ENCODE measurements at regions not wholly inside any gene's neighbourhood (a gene's known extent, or its start where the extent isn't known, plus 50 kb on each side); places are given as distances from the start of the nearest gene placed in this dataset.

DNA sequence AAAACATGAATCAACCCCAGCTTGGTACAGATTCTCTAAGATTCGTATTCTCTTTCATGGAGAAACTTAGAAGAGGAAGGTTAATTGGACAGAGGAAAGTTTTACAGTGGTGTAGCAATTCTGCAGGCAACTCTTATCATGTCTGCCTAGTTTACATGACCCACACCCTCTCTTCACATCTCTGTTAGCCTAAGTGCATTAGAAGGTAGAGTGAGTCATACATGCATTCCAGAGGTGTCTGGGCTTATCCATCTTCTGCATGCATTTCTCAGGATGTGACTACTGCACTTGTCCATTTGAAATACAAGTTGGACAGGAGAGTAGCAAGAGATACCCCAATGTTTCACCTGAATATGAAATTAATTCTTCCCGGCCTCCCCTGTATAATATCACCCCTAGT, 578.4 kb upstream of the NCAM2 start:
- H3K9me1 ChIP-seq (replicated peaks; ENCODE audit: control insufficient read depth, extremely low read depth, insufficient read depth, low read length) = no peaks in the 10 kb centered on the region
- FAIRE-seq (no peak), DNase-seq (ENCODE audit: low read depth, low spot score) (no peak)
- no peaks in the 10 kb centered on the region for H3K36me3 ChIP-seq (ENCODE audit: control insufficient read depth in 2 of 2, extremely low read depth in 1 of 2, insufficient read depth in 2 of 2, low read length in 2 of 2)
- no peaks in the 10 kb centered on the region for H4K20me1 ChIP-seq (replicated peaks; ENCODE audit: control insufficient read depth, extremely low read depth, insufficient read depth, low read length)
- H3K27me3 ChIP-seq (ENCODE audit: control insufficient read depth in 2 of 2, insufficient read depth in 2 of 2, low read length in 2 of 2) = no peaks in the 10 kb centered on the region
- intact Hi-C loops (cut with micrococcal nuclease) = no loop called here
- TF ChIP-seq MAX (IDR thresholded peaks at IDR 0.05; ENCODE audit: insufficient read depth, insufficient read length) (no peak), MYC (IDR thresholded peaks at IDR 0.05; ENCODE audit: low read depth, low read length) (no peak), CTCF (IDR thresholded peaks at IDR 0.05; ENCODE audit: extremely low read depth in 1 of 2, insufficient read depth in 1 of 2, low read depth in 1 of 2, low read length in 2 of 2) (no peak), POLR2AphosphoS5 (IDR thresholded peaks at IDR 0.05; ENCODE audit: insufficient read depth, low read depth, low read length) (no peak), POLR2A (IDR thresholded peaks at IDR 0.05; ENCODE audit: low read depth, low read length) (no peak), FOS (IDR thresholded peaks at IDR 0.05; ENCODE audit: borderline replicate concordance, insufficient read depth, low read length) (no peak), GATA2 (IDR thresholded peaks at IDR 0.05; ENCODE audit: insufficient read depth, insufficient read length, low read depth, low read length) (no peak), JUN (IDR thresholded peaks at IDR 0.05; ENCODE audit: borderline replicate concordance, insufficient read depth, insufficient read length, low read depth) (no peak), EZH2 (IDR thresholded peaks at IDR 0.05; ENCODE audit: borderline replicate concordance, low read depth, low read length, severe bottlenecking) (no peak)
- no peaks in the 10 kb centered on the region for H3K4me1 ChIP-seq (ENCODE audit: control insufficient read depth, extremely low read depth, insufficient read depth, low read length)
- no peak overlapping the region for H3K9ac ChIP-seq (replicated peaks; ENCODE audit: extremely low read depth, insufficient read depth, low read length)
- no peak overlapping the region for H2AFZ ChIP-seq (ENCODE audit: low read depth, low read length)
- no peak overlapping the region for H3K4me3 ChIP-seq (replicated peaks in 1 of 3; ENCODE audit: insufficient read depth in 1 of 3, low read depth in 1 of 3, low read length in 3 of 3)
- BruUV-seq (replicated peaks) = no TSS peak
- no peak overlapping the region for H3K4me2 ChIP-seq (ENCODE audit: insufficient read depth, low read length)
- ChIA-PET CTCF (no interaction called here), POLR2A (no interaction called here)
- dilution Hi-C loops (cut with MboI; ENCODE audit: extremely low pct_ligation_motif_present, low sequenced_read_pairs) = no loop called here
- H3K9me3 ChIP-seq (replicated peaks; ENCODE audit: control insufficient read depth, insufficient read depth, low read length) = peaks cover 5% of the 10 kb centered on the region
- H3K27ac ChIP-seq (ENCODE audit: insufficient read depth, low read depth, low read length) = no peak overlapping the region
- H3K79me2 ChIP-seq (ENCODE audit: control insufficient read depth, insufficient read depth, low read length) = no peaks in the 10 kb centered on the region

All from endothelial cell of umbilical vein (primary cell).